H1 (cell line): ENCODE measurements at regions not wholly inside any gene's neighbourhood (a gene's known extent, or its start where the extent isn't known, plus 50 kb on each side); places are given as distances from the start of the nearest gene placed in this dataset.

Experiments
- ASH2L ChIP-seq: fragments of 200-600, 300-600 bp; sonication (generic); IDR thresholded peaks from one replicate; pipeline ENCODE4 v1.7.1; 2017; ENCODE audit warnings: low read length
- CEBPB ChIP-seq: IDR thresholded peaks from 2 replicates; pipeline ENCODE4 v1.6.1; 2012; ENCODE audit warnings: low read depth, low read length
- POLR2AphosphoS5 ChIP-seq: IDR thresholded peaks from 2 replicates; pipeline ENCODE4 v1.6.1; 2011; ENCODE audit warnings: low read depth, low read length
- SP2 ChIP-seq: IDR thresholded peaks from 2 replicates; pipeline ENCODE4 v1.6.1; 2012; ENCODE audit warnings: mild to moderate bottlenecking, low read length, inconsistent platforms
- TAF1 ChIP-seq: IDR thresholded peaks from 2 replicates; pipeline ENCODE4 v1.6.1; 2011; ENCODE audit warnings: mild to moderate bottlenecking, low read depth, low read length
- TBP ChIP-seq: IDR thresholded peaks from 2 replicates; pipeline ENCODE4 v1.6.1; 2011; ENCODE audit warnings: low read depth, low read length, improper control_type of control experiment
- ZNF274 ChIP-seq: IDR thresholded peaks from 2 replicates; pipeline ENCODE4 v1.7.0; 2012; ENCODE audit warnings: low read length, borderline replicate concordance; ENCODE audit errors: extremely low read depth
- TF ChIP-seq, protein P1 (sequence below), 3 experiments: IDR thresholded peaks; 1 replicate in 2 of 3; 2 replicates in 1 of 3; pipeline versions ENCODE4 v1.5.1 to v1.6.1; 2011; ENCODE audit warnings: low read length in 3 of 3, mild to moderate bottlenecking in 3 of 3, inconsistent platforms in 2 of 3, low read depth in 1 of 3, moderate library complexity in 1 of 3; ENCODE audit not compliant: insufficient read depth in 1 of 3; ENCODE audit errors: control extremely low read depth in 1 of 3

GRCh38 chr7:98778421-98778820, 91.4 kb downstream of the TMEM130 start:
- TF ChIP-seq, protein P1, sequence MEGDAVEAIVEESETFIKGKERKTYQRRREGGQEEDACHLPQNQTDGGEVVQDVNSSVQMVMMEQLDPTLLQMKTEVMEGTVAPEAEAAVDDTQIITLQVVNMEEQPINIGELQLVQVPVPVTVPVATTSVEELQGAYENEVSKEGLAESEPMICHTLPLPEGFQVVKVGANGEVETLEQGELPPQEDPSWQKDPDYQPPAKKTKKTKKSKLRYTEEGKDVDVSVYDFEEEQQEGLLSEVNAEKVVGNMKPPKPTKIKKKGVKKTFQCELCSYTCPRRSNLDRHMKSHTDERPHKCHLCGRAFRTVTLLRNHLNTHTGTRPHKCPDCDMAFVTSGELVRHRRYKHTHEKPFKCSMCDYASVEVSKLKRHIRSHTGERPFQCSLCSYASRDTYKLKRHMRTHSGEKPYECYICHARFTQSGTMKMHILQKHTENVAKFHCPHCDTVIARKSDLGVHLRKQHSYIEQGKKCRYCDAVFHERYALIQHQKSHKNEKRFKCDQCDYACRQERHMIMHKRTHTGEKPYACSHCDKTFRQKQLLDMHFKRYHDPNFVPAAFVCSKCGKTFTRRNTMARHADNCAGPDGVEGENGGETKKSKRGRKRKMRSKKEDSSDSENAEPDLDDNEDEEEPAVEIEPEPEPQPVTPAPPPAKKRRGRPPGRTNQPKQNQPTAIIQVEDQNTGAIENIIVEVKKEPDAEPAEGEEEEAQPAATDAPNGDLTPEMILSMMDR (IDR thresholded peaks at IDR 0.05; ENCODE audit: control extremely low read depth in 1 of 3, insufficient read depth in 1 of 3, low read depth in 1 of 3, low read length in 3 of 3) = no peak
- TF ChIP-seq TAF1 = no peak
- no peak for TF ChIP-seq SP2
- no peak for TF ChIP-seq TBP
- no peak for TF ChIP-seq ASH2L
- TF ChIP-seq POLR2AphosphoS5 = no peak
- TF ChIP-seq ZNF274 = no peak
- TF ChIP-seq CEBPB = no peak
